ENCODE measurements at regions not wholly inside any gene's neighbourhood (a gene's known extent, or its start where the extent isn't known, plus 50 kb on each side); places are given as distances from the start of the nearest gene placed in this dataset.

GRCh38 chr3:188041193-188041592, 112.8 kb upstream of the LPP start:
- peaks cover under 1 to 18% (median 11%) of the 10 kb centered on the region in 4 donors for H3K4me1 ChIP-seq (ENCODE audit: control insufficient read depth in 4 of 4, insufficient read depth in 4 of 4, low read length in 3 of 4)
- H3K4me3 ChIP-seq (ENCODE audit: low read depth in 1 of 3, low read length in 3 of 3), result no peak overlapping the region
- TF ChIP-seq YY1 (IDR thresholded peaks at IDR 0.05) (no peak), EGR1 (IDR thresholded peaks at IDR 0.05; ENCODE audit: low read depth in 2 of 2) (no peak), CTCF (IDR thresholded peaks at IDR 0.05; ENCODE audit: low read depth, low read length, missing input control) (no peak), HNF4G (IDR thresholded peaks at IDR 0.05) (no peak), RXRA (IDR thresholded peaks at IDR 0.05) (no peak), JUND (IDR thresholded peaks at IDR 0.05) (no peak), NR2F2 (IDR thresholded peaks at IDR 0.05) (no peak), FOXA2 (IDR thresholded peaks at IDR 0.05) (no peak), FOXA1 (IDR thresholded peaks at IDR 0.05) (no peak), RAD21 (IDR thresholded peaks at IDR 0.05) (no peak), HNF4A (conservative IDR thresholded peaks at IDR 0.05) (no peak), ZBTB33 (IDR thresholded peaks at IDR 0.05) (no peak), MAX (IDR thresholded peaks at IDR 0.05) (no peak), GABPA (IDR thresholded peaks at IDR 0.05 in 1 of 2, conservative IDR thresholded peaks at IDR 0.05 in 1 of 2) (no peak), SP1 (IDR thresholded peaks at IDR 0.05) (no peak), ATF3 (IDR thresholded peaks at IDR 0.05) (no peak), TAF1 (conservative IDR thresholded peaks at IDR 0.05) (no peak)
- TF ChIP-seq, protein P1, sequence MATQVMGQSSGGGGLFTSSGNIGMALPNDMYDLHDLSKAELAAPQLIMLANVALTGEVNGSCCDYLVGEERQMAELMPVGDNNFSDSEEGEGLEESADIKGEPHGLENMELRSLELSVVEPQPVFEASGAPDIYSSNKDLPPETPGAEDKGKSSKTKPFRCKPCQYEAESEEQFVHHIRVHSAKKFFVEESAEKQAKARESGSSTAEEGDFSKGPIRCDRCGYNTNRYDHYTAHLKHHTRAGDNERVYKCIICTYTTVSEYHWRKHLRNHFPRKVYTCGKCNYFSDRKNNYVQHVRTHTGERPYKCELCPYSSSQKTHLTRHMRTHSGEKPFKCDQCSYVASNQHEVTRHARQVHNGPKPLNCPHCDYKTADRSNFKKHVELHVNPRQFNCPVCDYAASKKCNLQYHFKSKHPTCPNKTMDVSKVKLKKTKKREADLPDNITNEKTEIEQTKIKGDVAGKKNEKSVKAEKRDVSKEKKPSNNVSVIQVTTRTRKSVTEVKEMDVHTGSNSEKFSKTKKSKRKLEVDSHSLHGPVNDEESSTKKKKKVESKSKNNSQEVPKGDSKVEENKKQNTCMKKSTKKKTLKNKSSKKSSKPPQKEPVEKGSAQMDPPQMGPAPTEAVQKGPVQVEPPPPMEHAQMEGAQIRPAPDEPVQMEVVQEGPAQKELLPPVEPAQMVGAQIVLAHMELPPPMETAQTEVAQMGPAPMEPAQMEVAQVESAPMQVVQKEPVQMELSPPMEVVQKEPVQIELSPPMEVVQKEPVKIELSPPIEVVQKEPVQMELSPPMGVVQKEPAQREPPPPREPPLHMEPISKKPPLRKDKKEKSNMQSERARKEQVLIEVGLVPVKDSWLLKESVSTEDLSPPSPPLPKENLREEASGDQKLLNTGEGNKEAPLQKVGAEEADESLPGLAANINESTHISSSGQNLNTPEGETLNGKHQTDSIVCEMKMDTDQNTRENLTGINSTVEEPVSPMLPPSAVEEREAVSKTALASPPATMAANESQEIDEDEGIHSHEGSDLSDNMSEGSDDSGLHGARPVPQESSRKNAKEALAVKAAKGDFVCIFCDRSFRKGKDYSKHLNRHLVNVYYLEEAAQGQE (IDR thresholded peaks at IDR 0.05), result no peak
- no peak overlapping the region for H3K9ac ChIP-seq (ENCODE audit: low read depth in 1 of 2, low read length in 2 of 2)
- no peaks in the 10 kb centered on the region for H3K27me3 ChIP-seq (ENCODE audit: control insufficient read depth in 4 of 4, insufficient read depth in 4 of 4, low read length in 3 of 4)
- WGBS, result 91% methylated on average over 1 of the region's 1 CpG
- no peak overlapping the region for H3K27ac ChIP-seq (ENCODE audit: low read depth in 1 of 2, low read length in 2 of 2)
- no peak for DNase-seq (ENCODE audit: low spot score)
- no peaks in the 10 kb centered on the region for H3K36me3 ChIP-seq (ENCODE audit: control insufficient read depth in 4 of 4, insufficient read depth in 3 of 4, low read depth in 1 of 4, low read length in 3 of 4)
- H3K9me3 ChIP-seq (ENCODE audit: control insufficient read depth in 4 of 4, low read length in 3 of 4), result no peaks in the 10 kb centered on the region

Measured in liver (tissue), 8 donors.